GF-D8 (cell line): ENCODE measurements at regions not wholly inside any gene's neighbourhood (a gene's known extent, or its start where the extent isn't known, plus 50 kb on each side); places are given as distances from the start of the nearest gene placed in this dataset.
"Not testable (repeated sequence)": the region's sequence is repeated elsewhere in the genome, so short reads cannot be mapped to it uniquely, and the experiment has no call there.

Experiments used
- DNase-seq: peaks from one replicate; lab custom pipeline; 2025; lab: John Stamatoyannopoulos, UW

DNA sequence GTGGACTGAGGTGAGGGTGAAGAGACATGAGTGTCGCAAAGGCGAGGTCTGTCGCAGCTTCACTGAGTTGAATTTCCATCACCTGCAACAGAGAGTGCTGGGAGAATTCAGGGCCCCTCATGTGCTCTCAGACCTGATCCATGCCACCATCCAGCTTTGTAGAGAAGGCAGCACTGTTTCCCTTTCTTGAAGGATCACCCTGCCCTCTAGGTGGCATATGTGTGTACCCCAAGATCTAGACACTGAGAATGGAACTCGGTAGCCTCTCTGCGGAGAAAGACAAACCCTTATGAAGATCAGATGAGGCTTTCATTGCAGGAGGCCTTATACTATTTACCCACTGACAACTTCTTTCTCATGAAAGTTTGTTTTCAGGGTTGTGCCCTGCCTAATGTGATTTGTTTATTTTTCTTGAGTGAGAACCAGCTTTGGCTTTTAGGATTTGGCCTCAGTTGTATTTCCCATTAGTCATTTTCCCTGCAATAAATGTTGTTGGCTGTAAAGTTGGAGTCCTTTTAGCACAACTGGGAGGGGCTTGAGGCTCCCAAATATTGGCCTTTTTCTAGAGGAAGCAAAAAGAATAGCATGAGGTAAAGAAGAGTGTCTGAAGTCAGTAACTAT lies 811.3 kb downstream of the DHX35 start:
- DNase-seq, result no peak

GRCh38 chr20:39767352-39767751 lies 805.2 kb downstream of the DHX35 start:
- DNase-seq, result no peak

- DNase-seq, result no peak
Observed at GRCh38 chr20:39766333-39766732, 804.2 kb downstream of the DHX35 start.

DNA sequence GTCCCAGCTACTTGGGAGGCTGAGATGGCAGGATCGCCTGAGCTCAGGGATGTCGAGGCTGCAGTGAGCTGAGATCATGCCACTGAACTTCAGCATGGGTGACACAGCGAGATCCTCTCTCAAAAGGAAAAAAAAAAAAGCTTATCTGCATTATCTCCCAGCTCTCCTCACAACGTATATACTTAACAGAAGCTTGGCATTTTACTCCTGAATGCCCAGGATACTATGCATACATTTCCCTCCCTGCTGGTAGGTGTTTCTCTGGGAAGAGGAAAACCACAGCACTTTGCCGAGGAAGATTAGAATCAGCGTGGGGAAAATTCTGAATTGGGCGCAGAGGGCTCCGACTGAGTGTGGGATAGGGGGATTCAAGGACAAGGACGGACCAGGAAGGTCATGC lies 800.6 kb downstream of the DHX35 start:
- no peak for DNase-seq

GRCh38 chr20:39758876-39759275 lies 796.7 kb downstream of the DHX35 start:
- no peak for DNase-seq

DNA sequence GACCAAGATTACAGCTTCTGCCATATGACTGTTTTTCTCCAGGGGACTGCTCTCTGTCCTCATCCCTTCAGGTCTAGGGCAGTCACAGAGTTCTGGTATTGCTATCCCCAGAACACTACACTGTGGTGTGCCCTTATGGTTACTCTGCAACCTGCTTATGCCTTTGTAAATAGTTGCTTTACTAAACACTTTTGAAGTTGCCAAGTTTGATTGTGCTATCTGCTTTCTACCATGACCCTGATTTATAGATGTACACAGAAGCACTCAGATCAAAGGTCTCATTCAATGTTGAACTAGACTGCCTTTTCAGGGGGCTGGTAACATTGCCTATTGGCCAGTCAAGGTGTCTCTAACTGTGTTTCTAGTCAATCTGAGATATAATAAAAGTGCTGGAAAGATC lies 794.7 kb downstream of the DHX35 start:
- DNase-seq, result no peak

DNA sequence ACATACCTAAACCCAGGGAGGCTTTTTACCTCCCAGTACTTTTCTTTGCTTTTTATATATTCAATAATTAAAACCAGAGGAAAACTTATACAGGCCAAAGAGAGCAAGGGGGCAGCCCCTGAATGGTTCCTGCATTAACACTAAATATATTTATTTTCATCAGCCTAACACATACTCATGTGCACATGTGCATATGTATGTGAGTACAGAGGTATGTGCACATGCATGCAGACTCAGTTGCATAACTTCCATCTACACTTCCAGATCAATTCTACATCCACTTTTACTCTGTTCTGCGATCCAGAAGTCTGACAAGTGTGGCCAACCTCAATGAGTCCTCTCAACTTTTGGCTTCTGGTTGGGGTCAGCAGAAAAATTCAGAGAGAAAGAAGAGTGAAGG lies 794.2 kb downstream of the DHX35 start:
- DNase-seq, result no peak

GRCh38 chr20:39752262-39752876 lies 790.2 kb downstream of the DHX35 start:
- DNase-seq, result no peak

- DNase-seq, result no peak
Observed at GRCh38 chr20:39751557-39752137, 789.5 kb downstream of the DHX35 start.

GRCh38 chr20:39745380-39745779 lies 783.2 kb downstream of the DHX35 start:
- DNase-seq, result no peak

DNA sequence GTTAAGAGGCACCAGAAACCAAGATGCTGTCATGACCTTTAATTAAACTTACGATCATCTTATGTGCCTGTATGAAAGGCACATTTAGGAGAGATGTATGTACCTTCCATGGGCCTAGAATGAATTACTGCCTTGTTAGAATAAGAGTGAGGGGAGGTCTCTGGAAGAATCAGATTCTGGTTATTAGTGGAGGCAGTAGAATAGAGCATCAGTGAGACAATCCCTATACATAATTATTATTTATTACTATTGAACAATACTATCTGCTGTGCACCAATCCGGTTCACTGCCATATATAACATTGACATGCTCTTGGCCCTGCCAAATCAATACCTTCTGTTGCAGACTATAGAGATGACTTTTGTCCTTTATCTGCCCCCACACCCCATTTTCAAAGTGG lies 776.5 kb downstream of the DHX35 start:
- no peak for DNase-seq

DNA sequence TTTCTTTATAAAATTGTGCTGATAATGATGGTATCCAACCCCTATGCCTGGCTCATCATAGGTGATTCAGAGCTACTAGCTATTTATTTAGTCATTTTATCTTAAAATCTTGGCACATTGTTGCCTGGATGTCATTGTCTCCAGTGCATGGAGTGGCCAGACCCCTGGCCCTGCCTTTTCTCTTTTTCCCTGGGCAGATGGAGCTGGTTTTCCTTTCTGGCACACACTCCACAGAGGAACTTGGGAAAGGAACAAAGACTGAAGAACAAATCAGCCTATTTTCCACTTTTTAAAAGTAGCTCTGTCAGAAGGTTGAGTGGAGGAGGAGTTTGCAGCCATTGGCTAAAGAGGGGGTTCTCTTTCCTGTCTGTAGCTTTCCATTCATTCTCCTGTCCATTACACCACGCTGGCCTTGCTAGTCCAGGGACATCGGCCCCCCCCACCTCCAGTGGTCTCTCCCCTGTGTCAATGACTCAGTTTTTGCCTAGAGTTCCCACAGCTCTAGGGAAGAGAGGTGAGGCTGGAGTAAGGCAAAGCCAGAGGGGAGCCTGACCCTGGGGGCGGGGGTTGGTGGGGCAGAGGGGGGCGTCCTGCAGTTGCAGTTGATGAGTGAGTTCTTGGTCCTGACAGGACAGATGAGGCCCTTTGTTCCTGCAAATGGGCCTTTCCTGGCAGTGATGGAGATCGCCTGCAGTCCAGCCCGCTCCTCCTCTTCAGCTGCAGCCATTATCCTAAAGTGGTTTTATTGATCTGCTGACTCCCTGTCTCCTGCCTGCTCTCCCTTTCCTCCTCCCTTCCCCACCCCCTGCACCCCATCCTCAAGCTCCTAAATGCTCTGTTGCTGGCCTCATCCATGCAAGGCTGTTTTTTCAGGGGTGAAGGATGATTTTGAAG lies 774.5 kb downstream of the DHX35 start:
- DNase-seq, result no peak

DNA sequence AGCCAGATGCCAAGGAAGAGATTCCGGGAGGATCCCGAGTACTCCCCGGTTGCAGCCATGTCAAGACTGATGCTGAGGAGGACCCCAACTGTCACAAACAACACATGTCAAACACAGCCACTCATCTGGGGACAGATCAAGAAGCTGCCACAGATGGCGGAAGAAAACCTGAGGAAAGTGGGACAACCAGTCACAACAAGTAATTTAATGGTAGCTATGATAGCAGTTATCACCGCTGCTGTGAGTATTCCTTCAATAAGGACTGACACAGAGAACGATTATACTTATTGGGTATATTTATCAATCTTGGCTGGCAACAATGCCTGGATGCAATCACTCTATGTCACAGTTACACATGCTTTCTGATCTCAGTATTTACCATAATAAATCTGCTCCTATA lies 763.4 kb downstream of the DHX35 start:
- not testable (repeated sequence) for DNase-seq

GRCh38 chr20:39719293-39719692 lies 757.1 kb downstream of the DHX35 start:
- no peak for DNase-seq

DNA sequence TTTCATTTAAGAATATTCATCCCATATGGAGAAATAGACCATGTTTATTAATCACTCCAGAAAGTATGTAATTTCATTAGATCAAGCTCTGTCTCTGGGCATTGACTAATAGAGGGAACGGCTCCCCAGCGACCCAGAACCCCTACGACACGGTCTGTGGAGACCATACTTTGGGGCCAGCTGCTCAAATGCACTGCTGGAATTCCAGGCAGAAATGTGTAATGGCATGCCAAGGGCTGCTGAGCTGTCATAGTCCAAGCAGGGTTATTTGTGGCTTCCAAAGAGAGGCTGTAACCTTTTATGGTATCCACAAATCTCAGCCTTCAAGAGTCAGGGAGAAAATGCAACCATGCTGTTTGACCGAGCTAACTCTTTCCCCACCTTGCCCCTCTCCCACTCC lies 755.8 kb downstream of the DHX35 start:
- no peak for DNase-seq

DNA sequence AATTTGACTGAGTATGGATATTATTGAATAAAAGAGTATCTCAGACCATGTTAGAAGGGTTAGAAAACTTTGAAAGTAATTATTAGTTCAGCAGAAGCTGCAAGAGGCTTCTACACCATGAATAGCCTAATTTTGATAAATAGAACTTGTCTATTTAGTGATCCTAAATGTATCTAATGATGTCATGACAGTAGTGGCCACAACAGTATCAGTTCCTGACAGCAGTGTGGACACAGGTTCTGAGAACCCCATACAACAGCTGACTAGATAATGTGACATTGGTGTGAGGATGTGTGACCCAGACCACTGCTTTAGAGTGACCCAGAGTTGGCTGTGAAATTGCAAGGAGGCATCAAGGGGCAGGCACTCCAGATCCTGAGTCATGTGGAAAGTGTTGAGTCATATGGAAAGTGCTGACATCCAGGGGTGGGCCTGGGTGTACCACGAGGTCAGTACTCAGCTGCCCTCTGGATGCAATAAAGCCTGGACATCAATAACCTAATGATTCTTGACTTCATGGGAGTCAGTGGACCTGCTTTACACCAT lies 754.7 kb downstream of the DHX35 start:
- no peak for DNase-seq

- DNase-seq, result no peak
Observed at GRCh38 chr20:39713076-39713840, 751.1 kb downstream of the DHX35 start.

GRCh38 chr20:39706184-39706663 lies 744.1 kb downstream of the DHX35 start:
- no peak for DNase-seq

DNA sequence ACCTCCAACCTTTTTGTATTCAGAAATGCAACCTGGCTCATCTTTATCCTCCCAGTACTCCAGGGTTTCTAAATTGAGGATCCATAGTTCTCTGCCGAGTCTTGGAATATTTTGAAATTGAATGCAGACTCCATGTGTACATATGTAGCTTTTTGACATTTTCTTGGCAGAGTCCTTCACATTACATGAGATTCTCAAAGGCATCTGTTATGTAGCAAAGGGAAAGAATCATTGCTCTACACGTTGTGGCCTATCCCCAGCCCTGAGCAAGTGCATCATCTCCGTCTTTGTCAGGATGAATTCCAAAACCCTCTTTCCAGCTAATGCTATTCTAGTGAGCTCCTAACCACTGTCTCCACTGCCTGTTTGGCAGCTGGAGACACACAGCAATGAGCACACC lies 742.9 kb downstream of the DHX35 start:
- DNase-seq, result no peak

- DNase-seq, result not testable (repeated sequence)
Observed at GRCh38 chr20:39703357-39703756, 741.2 kb downstream of the DHX35 start.

GRCh38 chr20:39702701-39703349 lies 740.7 kb downstream of the DHX35 start:
- DNase-seq, result no peak
